HL-60 (cell line): ENCODE measurements at regions not wholly inside any gene's neighbourhood (a gene's known extent, or its start where the extent isn't known, plus 50 kb on each side); places are given as distances from the start of the nearest gene placed in this dataset.

Experiments
- DNase-seq, 2 experiments: peaks; one replicate each; pipeline ENCODE4 v3.0.0-alpha.2; 2010 to 2020; ENCODE audit warnings: low read depth in 1 of 2, low spot score in 1 of 2
- H3K27ac ChIP-seq: fragments of 250-450 bp; sonication (Bioruptor Pico); replicated peaks from 2 replicates; pipeline ENCODE4 v1.5.1; 2020; ENCODE audit warnings: mild to moderate bottlenecking, moderate library complexity
- H3K27me3 ChIP-seq: fragments of 250-450 bp; sonication (Bioruptor Pico); 2 replicates; pipeline ENCODE4 v1.5.1; 2021; ENCODE audit warnings: mild to moderate bottlenecking, moderate library complexity; ENCODE audit not compliant: insufficient read depth, poor library complexity, severe bottlenecking
- H3K4me3 ChIP-seq: replicated peaks from 2 replicates; pipeline ENCODE4 v1.5.1; 2011; ENCODE audit warnings: mild to moderate bottlenecking, control low read depth, low read length; ENCODE audit not compliant: insufficient read depth
- GABPA ChIP-seq: IDR thresholded peaks from 2 replicates; pipeline ENCODE4 v1.6.1; 2012; ENCODE audit warnings: low read depth
- POLR2AphosphoS5 ChIP-seq: IDR thresholded peaks from 2 replicates; pipeline ENCODE4 v1.6.1; 2012; ENCODE audit warnings: low read depth
- SPI1 ChIP-seq: IDR thresholded peaks from 2 replicates; pipeline ENCODE4 v1.6.1; 2012; ENCODE audit warnings: low read depth, mild to moderate bottlenecking, borderline replicate concordance
- TF ChIP-seq, protein P1 (sequence below): IDR thresholded peaks from 2 replicates; pipeline ENCODE4 v1.6.1; 2012; ENCODE audit warnings: low read depth; ENCODE audit not compliant: insufficient replicate concordance
- TF ChIP-seq, protein P2 (sequence below): IDR thresholded peaks from one replicate; pipeline ENCODE4 v1.5.1; 2011; ENCODE audit warnings: low read length, control low read depth, inconsistent platforms; ENCODE audit not compliant: insufficient read depth

DNA sequence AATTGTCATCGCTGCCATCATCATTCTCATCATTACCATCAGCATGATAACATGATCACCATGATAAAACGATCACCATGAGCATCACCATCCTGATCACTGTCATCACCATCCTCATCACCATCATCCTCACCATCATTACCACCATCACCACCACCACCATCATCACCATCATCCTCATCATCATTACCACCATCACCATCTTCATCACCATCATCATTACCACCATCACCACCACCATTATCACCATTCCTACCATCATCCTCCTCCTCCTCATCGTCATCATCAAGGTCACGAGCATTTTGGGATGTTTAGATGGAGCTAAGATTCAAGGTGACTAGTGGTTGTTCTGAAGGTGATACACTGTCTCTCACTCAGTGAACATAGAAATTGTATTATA lies 221.0 kb downstream of the FOXL1 start:
- Histone ChIP-seq H3K4me3 (no peak overlapping the region), H3K27me3 (no peaks in the 10 kb centered on the region), H3K27ac (no peak overlapping the region)
- no peak for DNase-seq
- no peak for TF ChIP-seq SPI1
- TF ChIP-seq, protein P1, sequence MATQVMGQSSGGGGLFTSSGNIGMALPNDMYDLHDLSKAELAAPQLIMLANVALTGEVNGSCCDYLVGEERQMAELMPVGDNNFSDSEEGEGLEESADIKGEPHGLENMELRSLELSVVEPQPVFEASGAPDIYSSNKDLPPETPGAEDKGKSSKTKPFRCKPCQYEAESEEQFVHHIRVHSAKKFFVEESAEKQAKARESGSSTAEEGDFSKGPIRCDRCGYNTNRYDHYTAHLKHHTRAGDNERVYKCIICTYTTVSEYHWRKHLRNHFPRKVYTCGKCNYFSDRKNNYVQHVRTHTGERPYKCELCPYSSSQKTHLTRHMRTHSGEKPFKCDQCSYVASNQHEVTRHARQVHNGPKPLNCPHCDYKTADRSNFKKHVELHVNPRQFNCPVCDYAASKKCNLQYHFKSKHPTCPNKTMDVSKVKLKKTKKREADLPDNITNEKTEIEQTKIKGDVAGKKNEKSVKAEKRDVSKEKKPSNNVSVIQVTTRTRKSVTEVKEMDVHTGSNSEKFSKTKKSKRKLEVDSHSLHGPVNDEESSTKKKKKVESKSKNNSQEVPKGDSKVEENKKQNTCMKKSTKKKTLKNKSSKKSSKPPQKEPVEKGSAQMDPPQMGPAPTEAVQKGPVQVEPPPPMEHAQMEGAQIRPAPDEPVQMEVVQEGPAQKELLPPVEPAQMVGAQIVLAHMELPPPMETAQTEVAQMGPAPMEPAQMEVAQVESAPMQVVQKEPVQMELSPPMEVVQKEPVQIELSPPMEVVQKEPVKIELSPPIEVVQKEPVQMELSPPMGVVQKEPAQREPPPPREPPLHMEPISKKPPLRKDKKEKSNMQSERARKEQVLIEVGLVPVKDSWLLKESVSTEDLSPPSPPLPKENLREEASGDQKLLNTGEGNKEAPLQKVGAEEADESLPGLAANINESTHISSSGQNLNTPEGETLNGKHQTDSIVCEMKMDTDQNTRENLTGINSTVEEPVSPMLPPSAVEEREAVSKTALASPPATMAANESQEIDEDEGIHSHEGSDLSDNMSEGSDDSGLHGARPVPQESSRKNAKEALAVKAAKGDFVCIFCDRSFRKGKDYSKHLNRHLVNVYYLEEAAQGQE: no peak
- no peak for TF ChIP-seq POLR2AphosphoS5
- no peak for TF ChIP-seq GABPA
- TF ChIP-seq, protein P2, sequence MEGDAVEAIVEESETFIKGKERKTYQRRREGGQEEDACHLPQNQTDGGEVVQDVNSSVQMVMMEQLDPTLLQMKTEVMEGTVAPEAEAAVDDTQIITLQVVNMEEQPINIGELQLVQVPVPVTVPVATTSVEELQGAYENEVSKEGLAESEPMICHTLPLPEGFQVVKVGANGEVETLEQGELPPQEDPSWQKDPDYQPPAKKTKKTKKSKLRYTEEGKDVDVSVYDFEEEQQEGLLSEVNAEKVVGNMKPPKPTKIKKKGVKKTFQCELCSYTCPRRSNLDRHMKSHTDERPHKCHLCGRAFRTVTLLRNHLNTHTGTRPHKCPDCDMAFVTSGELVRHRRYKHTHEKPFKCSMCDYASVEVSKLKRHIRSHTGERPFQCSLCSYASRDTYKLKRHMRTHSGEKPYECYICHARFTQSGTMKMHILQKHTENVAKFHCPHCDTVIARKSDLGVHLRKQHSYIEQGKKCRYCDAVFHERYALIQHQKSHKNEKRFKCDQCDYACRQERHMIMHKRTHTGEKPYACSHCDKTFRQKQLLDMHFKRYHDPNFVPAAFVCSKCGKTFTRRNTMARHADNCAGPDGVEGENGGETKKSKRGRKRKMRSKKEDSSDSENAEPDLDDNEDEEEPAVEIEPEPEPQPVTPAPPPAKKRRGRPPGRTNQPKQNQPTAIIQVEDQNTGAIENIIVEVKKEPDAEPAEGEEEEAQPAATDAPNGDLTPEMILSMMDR: no peak

DNA sequence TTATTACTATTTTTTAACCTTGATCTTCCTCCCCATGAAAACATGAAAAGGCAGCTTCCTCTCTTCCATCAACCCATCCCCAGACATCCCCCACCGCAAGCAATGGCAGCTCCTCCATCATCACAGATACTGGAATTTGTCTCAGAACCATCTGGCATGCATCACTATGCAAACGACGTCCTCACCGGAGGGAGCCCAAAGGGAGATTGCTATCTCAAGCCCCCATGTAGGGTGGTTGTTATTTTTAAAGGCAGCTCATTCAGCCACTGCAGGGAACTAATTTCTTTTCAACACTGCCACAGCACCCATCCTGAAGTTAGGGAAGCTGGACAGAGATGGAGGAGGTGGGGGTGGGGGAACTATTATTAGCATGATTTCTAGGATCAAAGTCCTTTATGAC lies 222.5 kb downstream of the FOXL1 start:
- H3K27ac ChIP-seq: no peak overlapping the region
- no peaks in the 10 kb centered on the region for H3K27me3 ChIP-seq
- TF ChIP-seq POLR2AphosphoS5: no peak
- no peak for TF ChIP-seq SPI1
- TF ChIP-seq, protein P1: no peak
- DNase-seq: no peak
- H3K4me3 ChIP-seq: no peak overlapping the region

DNA sequence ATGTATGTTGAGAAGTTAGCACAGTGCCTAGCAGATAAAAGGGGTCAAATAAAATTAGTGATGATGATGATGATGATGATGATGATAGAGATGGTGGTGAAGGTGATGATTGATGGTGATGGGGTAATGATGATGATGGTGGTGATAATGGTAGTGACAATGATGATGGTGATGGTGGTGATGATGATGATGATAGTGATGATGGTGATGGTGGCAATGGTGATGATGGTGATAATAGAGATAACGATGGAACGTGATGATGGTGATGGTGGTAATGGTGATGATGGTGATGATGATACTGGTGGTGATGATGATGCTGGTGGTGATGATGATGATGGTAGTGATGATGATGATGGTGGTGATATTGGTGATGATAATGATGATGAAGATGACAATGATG lies 223.7 kb downstream of the FOXL1 start:
- TF ChIP-seq POLR2AphosphoS5: no peak
- TF ChIP-seq, protein P1: no peak
- Histone ChIP-seq H3K27me3 (no peaks in the 10 kb centered on the region), H3K27ac (no peak overlapping the region), H3K4me3 (no peak overlapping the region)
- DNase-seq: no peak

DNA sequence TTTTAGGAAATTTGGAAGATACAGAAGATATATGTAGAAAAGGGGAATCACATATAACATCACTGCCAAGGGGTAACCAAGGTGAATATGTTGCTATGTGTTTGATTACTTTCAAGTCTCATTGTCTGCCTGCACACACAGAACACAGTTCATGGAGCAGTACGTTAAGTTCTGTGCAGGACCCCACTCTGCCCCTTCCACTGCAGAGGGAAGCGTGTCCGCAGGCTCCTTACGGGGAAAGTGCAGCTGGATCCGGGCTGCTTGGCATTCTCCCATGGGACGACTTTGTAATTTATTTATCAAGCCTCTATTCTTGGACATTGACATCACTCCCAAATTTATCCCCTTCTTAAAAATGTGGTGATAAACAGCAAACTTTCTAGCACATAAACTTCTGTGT lies 226.8 kb downstream of the FOXL1 start:
- TF ChIP-seq SPI1 (no peak), GABPA (no peak), POLR2AphosphoS5 (no peak)
- TF ChIP-seq, protein P1: no peak

More for the DNA sequence above, 226.8 kb downstream of the FOXL1 start:
- Histone ChIP-seq H3K27me3 (no peaks in the 10 kb centered on the region), H3K4me3 (no peak overlapping the region), H3K27ac (no peak overlapping the region)
- DNase-seq: no peak
